ENCODE measurements at regions not wholly inside any gene's neighbourhood (a gene's known extent, or its start where the extent isn't known, plus 50 kb on each side); places are given as distances from the start of the nearest gene placed in this dataset.

- WGBS, 2 donors, result 56 to 59% methylated on average over 12 of the region's 12 CpGs
- Histone ChIP-seq H3K4me3 (no peak overlapping the region), H3K27me3 (no peaks in the 10 kb centered on the region), H3K27ac (no peak overlapping the region), H3K9me3 (no peaks in the 10 kb centered on the region), H3K36me3 (ENCODE audit: low read depth, missing control alignments) (no peaks in the 10 kb centered on the region), H3K4me1 (peaks cover 5% of the 10 kb centered on the region)
- TF ChIP-seq POLR2A (IDR thresholded peaks at IDR 0.05), result no peak
- TF ChIP-seq, protein P1, sequence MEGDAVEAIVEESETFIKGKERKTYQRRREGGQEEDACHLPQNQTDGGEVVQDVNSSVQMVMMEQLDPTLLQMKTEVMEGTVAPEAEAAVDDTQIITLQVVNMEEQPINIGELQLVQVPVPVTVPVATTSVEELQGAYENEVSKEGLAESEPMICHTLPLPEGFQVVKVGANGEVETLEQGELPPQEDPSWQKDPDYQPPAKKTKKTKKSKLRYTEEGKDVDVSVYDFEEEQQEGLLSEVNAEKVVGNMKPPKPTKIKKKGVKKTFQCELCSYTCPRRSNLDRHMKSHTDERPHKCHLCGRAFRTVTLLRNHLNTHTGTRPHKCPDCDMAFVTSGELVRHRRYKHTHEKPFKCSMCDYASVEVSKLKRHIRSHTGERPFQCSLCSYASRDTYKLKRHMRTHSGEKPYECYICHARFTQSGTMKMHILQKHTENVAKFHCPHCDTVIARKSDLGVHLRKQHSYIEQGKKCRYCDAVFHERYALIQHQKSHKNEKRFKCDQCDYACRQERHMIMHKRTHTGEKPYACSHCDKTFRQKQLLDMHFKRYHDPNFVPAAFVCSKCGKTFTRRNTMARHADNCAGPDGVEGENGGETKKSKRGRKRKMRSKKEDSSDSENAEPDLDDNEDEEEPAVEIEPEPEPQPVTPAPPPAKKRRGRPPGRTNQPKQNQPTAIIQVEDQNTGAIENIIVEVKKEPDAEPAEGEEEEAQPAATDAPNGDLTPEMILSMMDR (IDR thresholded peaks at IDR 0.05), result no peak
- DNase-seq, result no peak
- intact Hi-C loops (cut with DNase I; ENCODE audit: low total_unique reads), result no loop called here
Observed at GRCh38 chr10:11673346-11674280, 62.2 kb upstream of the USP6NL start.

DNA sequence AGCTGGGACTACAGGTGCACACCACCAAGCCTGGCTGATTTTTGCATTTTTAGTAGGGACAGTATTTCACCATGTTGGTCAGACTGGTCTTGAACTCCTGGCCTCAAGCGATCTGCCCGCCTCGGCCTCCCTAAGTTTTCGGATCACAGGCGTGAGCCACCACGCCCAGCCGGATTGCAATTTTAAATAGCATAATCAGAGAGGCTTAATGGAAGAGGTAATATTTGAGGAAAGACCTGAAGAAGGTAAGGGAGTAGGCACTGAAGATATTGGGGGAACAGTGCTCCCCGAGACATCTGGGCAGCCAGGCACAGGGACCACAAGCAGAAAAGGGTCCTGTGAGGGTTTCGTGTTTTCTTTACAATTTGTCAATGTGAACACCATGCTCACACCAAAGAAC lies 61.4 kb upstream of the USP6NL start:
- Histone ChIP-seq H3K36me3 (ENCODE audit: low read depth, missing control alignments) (no peaks in the 10 kb centered on the region), H3K4me1 (peaks cover 7% of the 10 kb centered on the region), H3K9me3 (no peaks in the 10 kb centered on the region), H3K27ac (no peak overlapping the region), H3K27me3 (no peaks in the 10 kb centered on the region), H3K4me3 (no peak overlapping the region)
- no peak for TF ChIP-seq POLR2A (IDR thresholded peaks at IDR 0.05)
- TF ChIP-seq, protein P1 (IDR thresholded peaks at IDR 0.05), result no peak
- WGBS, 2 donors, result 97% methylated on average over 9 of the region's 9 CpGs
- intact Hi-C loops (cut with DNase I; ENCODE audit: low total_unique reads), result no loop called here
- DNase-seq, result no peak

- no peak for DNase-seq
- WGBS, 2 donors, result 80% methylated on average over 10 of the region's 10 CpGs
- intact Hi-C loops (cut with DNase I; ENCODE audit: low total_unique reads), result no loop called here
Observed at GRCh38 chr10:11670381-11670780, 58.9 kb upstream of the USP6NL start.

GRCh38 chr10:11668847-11669610 lies 57.6 kb upstream of the USP6NL start:
- WGBS, 2 donors, result 44 to 46% methylated on average over 9 of the region's 9 CpGs
- intact Hi-C loops (cut with DNase I; ENCODE audit: low total_unique reads), result no loop called here
- Histone ChIP-seq H3K4me3 (no peak overlapping the region), H3K27ac (peak overlapping the region in 1 of 2 donors; percentile 50), H3K27me3 (no peaks in the 10 kb centered on the region), H3K9me3 (no peaks in the 10 kb centered on the region), H3K4me1 (peaks cover 7% of the 10 kb centered on the region), H3K36me3 (ENCODE audit: low read depth, missing control alignments) (no peaks in the 10 kb centered on the region)
- no peak for DNase-seq
- TF ChIP-seq, protein P1 (IDR thresholded peaks at IDR 0.05), result no peak
- TF ChIP-seq POLR2A (IDR thresholded peaks at IDR 0.05), result no peak

More at GRCh38 chr10:11670381-11670780, 58.9 kb upstream of the USP6NL start:
- no peak overlapping the region for H3K4me3 ChIP-seq
- no peaks in the 10 kb centered on the region for H3K9me3 ChIP-seq
- no peaks in the 10 kb centered on the region for H3K27me3 ChIP-seq
- H3K4me1 ChIP-seq, result peaks cover 7% of the 10 kb centered on the region
- no peaks in the 10 kb centered on the region for H3K36me3 ChIP-seq (ENCODE audit: low read depth, missing control alignments)
- no peak overlapping the region for H3K27ac ChIP-seq
- TF ChIP-seq, protein P1 (IDR thresholded peaks at IDR 0.05), result no peak
- no peak for TF ChIP-seq POLR2A (IDR thresholded peaks at IDR 0.05)
